Islet precursor cell (in vitro differentiated cells): ENCODE measurements at regions not wholly inside any gene's neighbourhood (a gene's known extent, or its start where the extent isn't known, plus 50 kb on each side); places are given as distances from the start of the nearest gene placed in this dataset.
"Not testable (repeated sequence)": the region's sequence is repeated elsewhere in the genome, so short reads cannot be mapped to it uniquely, and the experiment has no call there.

ENCODE experiments used
- DNase-seq: peaks from one replicate; pipeline ENCODE4 v3.0.0-alpha.2; 2018

DNA sequence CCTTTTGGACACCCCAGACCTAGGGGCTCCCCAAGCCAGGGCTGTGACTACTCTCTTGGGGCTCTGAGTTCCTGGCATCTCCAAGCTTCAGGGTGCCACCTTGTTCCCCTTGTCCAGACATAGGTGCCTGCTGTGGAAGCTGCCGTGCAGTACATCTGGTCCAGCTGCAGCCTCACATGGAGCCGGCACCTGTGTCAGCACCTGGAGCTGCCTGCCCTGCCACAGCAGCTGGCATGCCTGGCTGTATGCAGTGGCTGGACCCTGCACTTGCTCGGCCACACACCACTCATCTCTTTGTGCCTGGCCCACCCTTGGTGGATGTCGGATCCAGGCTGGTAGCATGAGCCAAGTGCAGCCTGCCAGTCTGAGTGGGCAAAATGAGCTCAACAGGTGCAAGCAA is 775.8 kb downstream of the CDH11 start:
- no peak for DNase-seq

GRCh38 chr16:64345142-64345541 is 776.7 kb downstream of the CDH11 start:
- no peak for DNase-seq

DNA sequence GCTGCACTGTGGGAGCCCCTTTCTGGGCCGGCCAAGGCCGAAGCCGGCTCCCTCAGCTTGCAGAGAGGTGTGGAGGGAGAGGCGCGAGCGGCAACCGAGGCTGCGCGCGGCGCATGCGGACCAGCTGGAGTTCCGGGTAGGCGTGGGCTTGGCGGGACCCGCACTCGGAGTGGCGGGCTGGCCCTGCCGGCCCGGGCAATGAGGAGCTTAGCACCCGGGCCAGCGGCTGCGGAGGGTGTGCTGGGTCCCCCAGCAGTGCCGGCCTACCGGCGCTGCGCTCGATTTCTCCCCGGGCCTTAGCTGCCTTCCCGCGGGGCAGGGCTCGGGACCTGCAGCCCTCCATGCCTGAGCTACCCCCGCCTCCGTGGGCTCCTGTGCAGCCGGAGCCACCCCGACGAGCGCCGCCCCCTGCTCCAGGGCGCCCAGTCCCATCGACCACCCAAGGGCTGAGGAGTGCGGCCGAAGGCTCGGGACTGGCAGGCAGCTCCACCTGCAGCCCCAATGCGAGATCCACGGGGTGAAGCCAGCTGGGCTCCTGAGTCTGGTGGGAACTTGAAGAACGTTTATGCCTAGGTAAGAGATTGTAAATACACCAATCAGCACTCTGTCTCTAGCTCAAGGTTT is 777.9 kb downstream of the CDH11 start:
- not testable (repeated sequence) for DNase-seq

GRCh38 chr16:64343061-64343819 is 778.6 kb downstream of the CDH11 start:
- DNase-seq = no peak

GRCh38 chr16:64341336-64341735 is 780.5 kb downstream of the CDH11 start:
- not testable (repeated sequence) for DNase-seq

DNA sequence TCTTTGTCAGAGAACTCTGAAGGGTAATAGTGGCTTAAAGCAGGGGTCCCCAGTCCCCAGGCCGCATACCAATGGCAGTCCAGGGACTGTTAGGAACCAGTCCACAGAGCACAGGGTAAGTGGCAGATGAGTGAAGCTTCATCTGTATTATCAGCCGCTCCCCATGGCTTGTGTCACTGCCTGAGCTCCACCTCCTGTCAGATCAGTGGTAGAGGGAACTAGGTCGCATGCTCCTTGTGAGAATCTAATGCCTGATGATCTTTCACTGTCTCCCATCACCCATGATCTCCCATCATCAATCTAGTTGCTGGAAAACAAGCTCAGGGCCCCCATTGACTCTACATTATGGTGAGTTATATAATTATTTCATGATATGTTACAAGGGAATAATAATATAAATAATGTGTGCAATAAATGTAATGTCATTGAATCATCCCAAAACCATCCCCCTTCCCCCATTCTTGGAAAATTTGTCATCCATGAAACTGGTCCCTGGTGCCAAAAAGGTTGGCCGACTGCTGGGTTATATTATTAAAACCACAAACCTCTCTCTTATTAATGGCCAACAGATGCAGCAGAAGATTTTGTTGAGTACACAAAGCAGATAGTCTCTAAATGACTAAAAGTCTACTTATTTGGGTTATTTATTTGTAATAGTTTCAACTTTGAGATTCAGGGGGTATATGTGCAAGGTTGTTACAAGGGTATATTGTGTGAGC is 782.7 kb downstream of the CDH11 start:
- DNase-seq = no peak

- DNase-seq = no peak
These were observed 800.0 kb downstream of the CDH11 start for GRCh38 chr16:64321881-64322280.

DNA sequence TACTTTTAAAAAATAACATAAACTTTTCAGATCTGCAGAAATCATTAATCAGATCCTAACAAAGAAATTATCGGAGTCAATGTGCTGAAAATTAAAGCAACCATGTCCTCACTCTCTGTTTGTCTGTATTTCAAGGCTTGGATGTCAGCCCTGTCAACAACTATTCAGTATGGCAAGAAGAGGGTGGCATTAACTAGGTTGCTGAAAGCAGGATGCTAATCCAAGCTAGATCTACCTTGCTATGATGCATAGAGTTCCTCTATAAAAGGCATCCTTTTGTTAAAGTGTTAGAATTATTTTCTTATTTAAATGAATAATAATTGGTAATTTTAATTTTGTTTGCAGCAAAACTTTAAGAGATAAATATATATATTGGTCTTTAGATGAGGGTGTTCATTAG is 800.8 kb downstream of the CDH11 start:
- no peak for DNase-seq

GRCh38 chr16:64317601-64318000 is 804.3 kb downstream of the CDH11 start:
- DNase-seq = no peak

DNA sequence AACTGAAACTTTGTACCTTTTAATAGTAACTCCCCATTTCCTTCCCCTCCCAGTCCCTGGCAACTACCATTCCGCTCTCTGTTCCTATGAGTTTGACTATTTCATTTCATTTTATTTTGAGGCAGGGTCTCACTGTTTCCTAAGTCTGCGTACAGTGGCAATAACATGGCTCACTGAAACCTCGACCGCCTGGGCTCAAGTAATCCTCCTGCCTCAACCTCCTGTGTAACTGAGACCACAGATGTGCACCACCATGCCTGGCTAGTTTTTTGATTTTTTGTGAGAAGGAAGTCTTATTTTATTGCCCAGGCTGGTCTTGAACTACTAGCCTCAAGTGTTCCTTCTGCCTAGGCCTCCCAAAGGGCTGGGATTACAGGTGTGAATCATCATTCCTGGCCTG is 808.1 kb downstream of the CDH11 start:
- no peak for DNase-seq

GRCh38 chr16:64312980-64313379 is 808.9 kb downstream of the CDH11 start:
- no peak for DNase-seq

DNA sequence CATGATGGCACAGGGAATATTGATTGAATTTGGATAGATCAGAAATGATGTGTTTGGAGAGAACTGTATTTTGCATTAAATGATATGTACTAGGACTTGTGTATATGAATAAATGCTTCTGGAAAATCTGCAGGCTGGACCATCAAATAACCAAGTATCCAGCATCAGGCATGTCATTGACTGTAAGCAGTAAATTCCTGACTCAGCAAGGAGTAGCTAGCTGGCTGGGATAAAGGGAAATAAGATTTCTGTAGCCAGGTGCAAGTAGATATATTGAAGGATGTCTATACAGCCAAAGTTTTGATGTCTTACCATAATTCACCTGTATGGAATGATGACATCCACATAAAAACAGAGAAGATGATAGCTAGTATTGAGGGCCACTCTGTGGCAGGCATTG is 809.6 kb downstream of the CDH11 start:
- no peak for DNase-seq

DNA sequence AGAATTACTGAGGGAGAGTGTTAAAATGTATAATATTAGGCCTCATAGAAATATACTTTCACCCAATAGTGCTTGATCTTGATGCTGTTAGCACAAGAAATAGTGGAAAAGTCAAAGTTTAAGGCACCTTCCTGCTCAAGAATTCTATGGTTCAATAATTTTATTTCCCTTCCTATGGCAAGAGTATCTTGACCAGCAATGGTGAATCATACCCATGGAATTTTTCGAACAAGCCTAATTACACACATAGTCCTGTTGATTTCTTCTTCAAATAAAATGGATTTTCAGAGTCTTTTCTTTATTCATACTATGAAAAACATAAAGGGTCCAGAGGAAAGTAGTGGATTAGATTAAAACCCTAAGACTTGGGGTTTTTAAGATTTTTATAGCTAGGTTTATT is 810.6 kb downstream of the CDH11 start:
- no peak for DNase-seq

DNA sequence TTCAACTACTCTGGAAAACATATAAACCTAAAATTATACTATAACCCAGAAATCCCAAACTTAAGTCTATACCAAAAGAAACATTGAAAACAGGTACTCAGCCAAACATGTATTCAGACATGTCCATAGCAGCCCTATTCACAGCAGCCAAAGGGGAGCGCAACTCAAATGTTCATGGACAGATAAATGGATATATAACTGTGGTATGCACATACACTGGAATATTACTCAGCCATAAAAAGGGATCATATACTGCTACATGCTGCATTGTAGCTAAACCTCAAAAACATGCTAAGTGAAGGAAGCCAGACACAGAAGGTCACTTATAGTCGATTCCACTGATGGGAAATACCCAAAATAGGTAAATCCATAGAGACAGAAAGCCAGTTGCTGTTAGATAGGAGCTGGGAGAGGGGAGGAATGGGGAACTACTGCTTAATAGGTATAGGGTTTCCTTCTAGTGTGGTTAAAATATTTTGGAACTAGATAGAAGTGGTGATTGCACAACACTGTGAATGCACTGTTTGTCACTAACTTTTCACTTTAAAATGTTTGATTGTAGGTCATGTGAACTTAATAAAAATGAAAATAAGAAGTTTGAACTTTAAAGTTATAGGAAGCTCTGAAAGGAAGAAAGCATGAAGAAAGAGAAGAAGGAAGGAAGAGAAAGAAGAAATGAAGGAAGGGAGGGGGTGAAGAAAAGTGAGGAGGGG is 812.3 kb downstream of the CDH11 start:
- no peak for DNase-seq

DNA sequence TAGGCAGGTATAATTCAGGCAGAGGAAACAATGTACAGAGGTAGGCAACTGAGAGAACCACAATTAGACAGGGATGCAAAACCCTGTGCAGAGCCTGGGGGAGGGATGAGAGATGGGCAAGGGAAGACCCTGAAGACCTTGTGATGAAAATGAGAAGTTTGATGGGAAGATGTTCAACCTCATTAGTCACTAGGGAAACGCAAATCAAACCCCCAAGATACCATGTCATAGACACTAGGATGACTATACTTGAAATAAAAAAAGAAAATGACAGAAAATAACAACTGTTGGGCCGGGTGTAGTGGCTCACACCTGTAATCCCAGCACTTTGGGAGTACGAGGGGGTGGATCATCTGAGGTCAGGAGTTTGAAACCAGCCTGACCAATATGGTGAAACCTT is 813.1 kb downstream of the CDH11 start:
- no peak for DNase-seq

- no peak for DNase-seq
These were observed 814.4 kb downstream of the CDH11 start for GRCh38 chr16:64307431-64307830.

GRCh38 chr16:64305663-64306062 is 816.2 kb downstream of the CDH11 start:
- no peak for DNase-seq

GRCh38 chr16:64304951-64305350 is 816.9 kb downstream of the CDH11 start:
- DNase-seq = no peak

- no peak for DNase-seq
These were observed 817.5 kb downstream of the CDH11 start for GRCh38 chr16:64304396-64304795.

GRCh38 chr16:64297863-64298600 is 823.8 kb downstream of the CDH11 start:
- no peak for DNase-seq

DNA sequence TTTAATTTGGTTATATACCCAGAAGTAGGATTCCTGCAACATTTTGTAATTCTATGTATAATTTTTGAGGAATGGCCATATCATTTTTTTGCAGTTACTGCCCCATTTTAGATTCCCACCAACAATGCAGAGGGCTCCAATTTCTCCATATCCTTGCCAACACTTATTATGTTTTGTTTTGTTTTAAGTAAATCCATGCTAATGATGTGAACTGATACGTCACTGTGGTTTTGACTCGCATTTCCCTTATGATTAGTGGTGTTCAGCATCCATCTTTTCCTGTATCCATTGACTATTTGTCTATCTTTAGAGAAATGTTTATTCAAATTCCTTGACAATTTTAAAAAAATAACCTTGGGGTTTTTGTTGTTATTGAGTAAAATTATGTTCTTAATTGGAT is 826.4 kb downstream of the CDH11 start:
- DNase-seq = no peak

DNA sequence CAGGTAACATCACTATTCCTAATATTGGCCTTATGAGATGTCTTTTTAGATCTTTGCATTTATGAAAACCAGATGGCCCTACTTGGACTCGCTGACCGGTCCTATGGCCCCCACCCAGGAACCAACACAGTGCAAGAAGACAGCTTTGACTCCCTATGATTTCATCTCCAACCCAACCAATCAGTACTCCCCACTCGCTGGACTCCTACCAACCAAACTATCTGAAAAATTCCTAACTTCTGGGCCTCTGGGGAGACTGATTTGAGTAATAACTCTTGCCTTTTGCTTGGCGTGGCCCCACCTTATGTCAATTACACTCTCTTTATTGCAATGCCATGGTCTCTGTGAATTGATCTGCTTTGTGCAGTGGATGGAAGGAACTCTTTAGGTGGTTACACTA is 828.9 kb downstream of the CDH11 start:
- no peak for DNase-seq

DNA sequence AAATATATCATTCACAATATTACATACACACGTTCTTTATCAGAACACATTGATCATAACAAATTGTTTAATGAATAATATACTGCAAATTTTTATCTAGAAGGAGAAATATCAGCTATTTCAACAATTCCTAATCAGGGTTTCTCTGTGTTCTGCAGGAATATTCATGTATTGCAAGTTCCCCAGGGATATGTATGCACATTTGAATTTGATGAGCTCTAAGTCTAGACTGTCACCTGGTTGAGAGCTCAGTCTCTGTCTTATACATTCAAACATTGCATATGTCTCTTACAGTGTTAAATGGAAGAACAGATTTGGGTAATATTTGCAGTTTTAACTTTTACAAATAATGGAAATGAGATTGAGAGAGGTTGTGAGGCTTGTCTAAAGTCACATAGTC is 829.7 kb downstream of the CDH11 start:
- DNase-seq = no peak
